22Rv1 (cell line): ENCODE measurements at regions not wholly inside any gene's neighbourhood (a gene's known extent, or its start where the extent isn't known, plus 50 kb on each side); places are given as distances from the start of the nearest gene placed in this dataset.

Source experiments
- H3K27ac ChIP-seq: fragments of 450-650 bp; 2 replicates; pipeline ENCODE4 v1.5.1; 2017
- CTCF ChIP-seq: fragments of 450-650 bp; IDR thresholded peaks from 2 replicates; pipeline ENCODE4 v1.5.1; 2017; ENCODE audit warnings: mild to moderate bottlenecking
- ZFX ChIP-seq: fragments of 450-650 bp; IDR thresholded peaks from 2 replicates; pipeline ENCODE4 v1.6.1; 2017; ENCODE audit warnings: antibody characterized with exemption, borderline replicate concordance

GRCh38 chr1:172964864-172965263 lies 85.9 kb downstream of the TNFSF18 start:
- no peak for TF ChIP-seq ZFX
- TF ChIP-seq CTCF = no peak
- H3K27ac ChIP-seq = no peak overlapping the region

DNA sequence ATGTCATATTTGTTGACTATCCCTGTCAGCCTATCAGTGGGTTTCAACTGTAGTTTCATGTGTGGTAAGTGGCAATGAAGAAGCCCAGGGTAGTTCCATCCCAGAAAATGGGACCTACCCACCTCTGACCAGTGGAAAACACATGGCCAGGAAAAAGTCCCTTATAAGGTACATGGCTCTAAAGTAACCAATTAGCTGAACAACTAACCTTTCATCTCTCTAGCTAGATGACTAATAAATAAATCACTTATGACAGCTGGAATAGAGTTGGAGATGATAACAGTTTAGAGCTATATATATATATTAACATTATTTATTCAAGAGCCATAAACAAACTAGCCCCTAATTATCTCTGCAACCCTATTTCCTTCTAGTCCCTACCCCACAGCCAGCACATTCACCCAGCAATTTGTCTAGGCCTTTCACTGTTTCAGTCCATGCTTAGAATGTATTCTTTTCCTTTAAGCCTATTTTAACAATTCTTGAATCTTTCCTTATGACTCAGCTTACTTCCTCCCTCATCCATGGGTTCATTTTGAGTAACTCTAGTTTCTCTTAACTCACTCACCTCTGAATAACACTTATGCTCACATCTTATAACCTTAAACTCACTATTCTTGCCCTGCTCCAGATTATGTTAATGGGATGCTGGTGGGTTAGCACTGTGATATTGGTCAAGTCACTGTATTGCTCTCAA lies 83.7 kb downstream of the TNFSF18 start:
- TF ChIP-seq ZFX (no peak), CTCF (no peak)
- H3K27ac ChIP-seq = no peak overlapping the region

GRCh38 chr1:172967936-172968335 lies 82.8 kb downstream of the TNFSF18 start:
- TF ChIP-seq CTCF (no peak), ZFX (no peak)
- no peak overlapping the region for H3K27ac ChIP-seq

- no peak overlapping the region for H3K27ac ChIP-seq
- no peak for TF ChIP-seq CTCF
- no peak for TF ChIP-seq ZFX
These were observed 81.1 kb downstream of the TNFSF18 start for GRCh38 chr1:172969611-172970010.

GRCh38 chr1:172970186-172970585 lies 80.6 kb downstream of the TNFSF18 start:
- TF ChIP-seq ZFX = no peak
- no peak for TF ChIP-seq CTCF
- H3K27ac ChIP-seq = no peak overlapping the region

DNA sequence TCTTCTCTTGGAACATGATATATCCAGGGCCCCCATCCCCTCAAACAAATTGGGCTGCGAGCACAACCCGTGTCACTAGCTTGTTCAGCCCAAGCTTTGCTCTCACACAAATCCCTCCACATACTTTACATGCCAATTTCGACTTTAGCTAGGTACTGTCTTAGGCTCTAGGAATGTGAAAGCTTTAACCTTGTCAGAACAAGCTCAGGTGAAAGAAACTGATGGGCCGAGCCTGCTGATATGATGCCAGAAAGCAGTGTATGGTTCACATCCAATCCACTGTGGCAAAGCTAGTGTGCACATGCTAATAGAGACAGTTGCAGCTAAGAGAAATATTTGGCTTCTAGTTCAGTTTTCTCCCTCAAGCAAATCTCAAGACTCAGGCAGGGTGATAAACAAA lies 79.5 kb downstream of the TNFSF18 start:
- no peak overlapping the region for H3K27ac ChIP-seq
- TF ChIP-seq CTCF (no peak), ZFX (no peak)

GRCh38 chr1:172972258-172972657 lies 78.5 kb downstream of the TNFSF18 start:
- no peak overlapping the region for H3K27ac ChIP-seq
- TF ChIP-seq CTCF (no peak), ZFX (no peak)
